Left ventricle myocardium inferior (tissue), 1 donor: ENCODE measurements at regions not wholly inside any gene's neighbourhood (a gene's known extent, or its start where the extent isn't known, plus 50 kb on each side); places are given as distances from the start of the nearest gene placed in this dataset.

ENCODE experiments used
- DNase-seq: peaks from one replicate; pipeline ENCODE4 v3.0.0-alpha.2; 2020
- H3K27ac ChIP-seq: fragments of 200-600 bp; replicated peaks from 2 replicates; pipeline ENCODE4 v1.8.0; 2021
- H3K27me3 ChIP-seq: fragments of 200-600 bp; 2 replicates; pipeline ENCODE4 v1.8.0; 2021; ENCODE audit warnings: low read depth
- H3K36me3 ChIP-seq: fragments of 200-600 bp; 2 replicates; pipeline ENCODE4 v1.8.0; 2021
- H3K4me1 ChIP-seq: fragments of 200-600 bp; 2 replicates; pipeline ENCODE4 v1.8.0; 2021
- H3K4me3 ChIP-seq: fragments of 200-600 bp; 2 replicates; pipeline ENCODE4 v1.8.0; 2021; ENCODE audit warnings: mild to moderate bottlenecking, moderate library complexity
- H3K9me3 ChIP-seq: fragments of 200-600 bp; replicated peaks from 2 replicates; pipeline ENCODE4 v1.8.0; 2021
- intact Hi-C: fragments of 100-400 bp; cut with micrococcal nuclease; formaldehyde crosslinking; loops from one replicate; pipeline ENCODE4 v1.11.0; 2022
- TF ChIP-seq, protein P1 (sequence below): fragments of 200-600 bp; IDR thresholded peaks from 2 replicates; pipeline ENCODE4 v1.8.0; 2021; ENCODE audit warnings: antibody characterized with exemption, mild to moderate bottlenecking, borderline replicate concordance
- donor health status: DM: no; HTN: yes; CAD: no; lungs with severe emphysema.

DNA sequence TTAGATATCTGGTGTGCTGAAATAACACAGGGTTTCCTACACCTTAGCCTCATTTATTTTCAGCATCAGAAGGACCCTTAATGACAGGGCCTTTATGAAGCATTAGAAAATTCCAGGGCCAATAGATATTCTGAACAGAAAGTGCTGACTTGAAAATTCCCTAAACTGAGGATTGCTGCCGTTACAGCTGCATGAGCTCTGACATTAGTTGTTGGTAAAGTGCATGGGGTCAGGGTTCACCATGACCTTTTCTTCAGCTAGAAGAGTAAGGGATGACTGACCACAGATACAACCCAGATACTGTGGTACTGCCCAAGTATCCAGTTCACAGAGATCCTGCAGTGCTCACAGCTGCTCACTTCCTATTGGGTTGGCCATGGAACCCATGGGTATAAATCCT is 181.7 kb upstream of the SLC25A13 start:
- H3K36me3 ChIP-seq = no peaks in the 10 kb centered on the region
- intact Hi-C loops = no loop called here
- H3K4me1 ChIP-seq = no peaks in the 10 kb centered on the region
- no peak for DNase-seq
- H3K27me3 ChIP-seq = no peaks in the 10 kb centered on the region
- H3K27ac ChIP-seq = no peak overlapping the region
- TF ChIP-seq, protein P1, sequence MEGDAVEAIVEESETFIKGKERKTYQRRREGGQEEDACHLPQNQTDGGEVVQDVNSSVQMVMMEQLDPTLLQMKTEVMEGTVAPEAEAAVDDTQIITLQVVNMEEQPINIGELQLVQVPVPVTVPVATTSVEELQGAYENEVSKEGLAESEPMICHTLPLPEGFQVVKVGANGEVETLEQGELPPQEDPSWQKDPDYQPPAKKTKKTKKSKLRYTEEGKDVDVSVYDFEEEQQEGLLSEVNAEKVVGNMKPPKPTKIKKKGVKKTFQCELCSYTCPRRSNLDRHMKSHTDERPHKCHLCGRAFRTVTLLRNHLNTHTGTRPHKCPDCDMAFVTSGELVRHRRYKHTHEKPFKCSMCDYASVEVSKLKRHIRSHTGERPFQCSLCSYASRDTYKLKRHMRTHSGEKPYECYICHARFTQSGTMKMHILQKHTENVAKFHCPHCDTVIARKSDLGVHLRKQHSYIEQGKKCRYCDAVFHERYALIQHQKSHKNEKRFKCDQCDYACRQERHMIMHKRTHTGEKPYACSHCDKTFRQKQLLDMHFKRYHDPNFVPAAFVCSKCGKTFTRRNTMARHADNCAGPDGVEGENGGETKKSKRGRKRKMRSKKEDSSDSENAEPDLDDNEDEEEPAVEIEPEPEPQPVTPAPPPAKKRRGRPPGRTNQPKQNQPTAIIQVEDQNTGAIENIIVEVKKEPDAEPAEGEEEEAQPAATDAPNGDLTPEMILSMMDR = no peak
- H3K9me3 ChIP-seq = no peaks in the 10 kb centered on the region
- H3K4me3 ChIP-seq = no peak overlapping the region

DNA sequence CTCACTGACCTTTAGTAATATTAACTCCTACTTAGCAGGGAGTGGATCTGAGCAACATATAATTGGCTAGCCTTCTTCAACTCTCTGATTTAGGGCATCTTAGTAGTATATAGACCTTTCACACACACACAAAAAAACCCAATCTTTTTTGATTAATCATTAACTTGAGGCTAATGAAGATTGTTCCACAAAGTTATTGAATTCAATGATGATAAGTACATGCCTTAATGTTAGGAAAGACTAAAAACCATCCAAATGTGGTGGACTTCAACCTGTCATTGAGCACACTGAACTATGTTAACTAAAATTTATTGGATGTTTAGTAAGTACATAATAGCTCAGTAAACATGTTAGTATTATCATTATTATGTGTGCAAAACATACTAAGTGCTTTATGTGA is 179.4 kb upstream of the SLC25A13 start:
- Histone ChIP-seq H3K4me3 (no peak overlapping the region), H3K4me1 (no peaks in the 10 kb centered on the region), H3K36me3 (no peaks in the 10 kb centered on the region), H3K27me3 (no peaks in the 10 kb centered on the region), H3K9me3 (no peaks in the 10 kb centered on the region), H3K27ac (no peak overlapping the region)
- intact Hi-C loops = no loop called here
- TF ChIP-seq, protein P1 = no peak
- no peak for DNase-seq

DNA sequence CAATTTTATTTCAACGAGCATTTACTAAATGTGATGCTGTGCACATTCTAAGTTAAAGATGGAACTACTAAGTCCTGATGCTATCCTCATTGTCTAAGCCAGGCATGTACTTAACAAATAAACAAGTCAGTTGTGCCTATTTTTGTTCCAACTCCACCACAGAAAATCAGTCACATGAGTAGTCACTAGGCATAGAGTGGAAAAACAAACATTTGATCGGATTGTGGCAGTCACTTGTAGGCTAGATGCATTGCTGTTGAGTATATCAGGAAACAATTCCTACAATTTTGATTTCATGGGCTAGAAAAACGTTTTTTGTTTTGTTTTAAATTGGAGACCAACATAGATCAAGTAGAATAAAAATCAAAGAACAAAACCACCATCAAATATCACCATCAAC is 177.6 kb upstream of the SLC25A13 start:
- Histone ChIP-seq H3K9me3 (no peaks in the 10 kb centered on the region), H3K27ac (no peak overlapping the region), H3K27me3 (no peaks in the 10 kb centered on the region), H3K4me1 (no peaks in the 10 kb centered on the region), H3K36me3 (no peaks in the 10 kb centered on the region), H3K4me3 (no peak overlapping the region)
- TF ChIP-seq, protein P1 = no peak
- DNase-seq = no peak
- intact Hi-C loops = no loop called here

DNA sequence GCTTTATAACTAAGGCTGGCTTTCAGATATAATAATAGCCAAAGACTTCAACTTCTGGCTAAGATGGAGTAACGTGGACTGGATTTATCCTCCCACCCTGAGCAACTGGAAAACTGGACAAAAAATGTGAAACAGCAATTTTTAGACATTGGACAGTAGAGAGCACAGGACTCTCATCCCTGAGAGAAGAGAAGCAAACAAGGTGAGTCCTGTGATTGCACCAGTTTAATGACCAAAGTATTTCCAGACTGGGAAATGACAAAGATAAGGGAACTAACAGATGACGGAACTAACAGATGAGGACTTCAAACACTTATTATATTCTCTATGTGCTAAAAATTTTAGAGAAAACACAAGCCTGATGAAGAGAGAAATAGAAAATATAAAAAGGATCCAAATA is 175.7 kb upstream of the SLC25A13 start:
- intact Hi-C loops = no loop called here
- no peaks in the 10 kb centered on the region for H3K36me3 ChIP-seq
- H3K4me1 ChIP-seq = no peaks in the 10 kb centered on the region

DNA sequence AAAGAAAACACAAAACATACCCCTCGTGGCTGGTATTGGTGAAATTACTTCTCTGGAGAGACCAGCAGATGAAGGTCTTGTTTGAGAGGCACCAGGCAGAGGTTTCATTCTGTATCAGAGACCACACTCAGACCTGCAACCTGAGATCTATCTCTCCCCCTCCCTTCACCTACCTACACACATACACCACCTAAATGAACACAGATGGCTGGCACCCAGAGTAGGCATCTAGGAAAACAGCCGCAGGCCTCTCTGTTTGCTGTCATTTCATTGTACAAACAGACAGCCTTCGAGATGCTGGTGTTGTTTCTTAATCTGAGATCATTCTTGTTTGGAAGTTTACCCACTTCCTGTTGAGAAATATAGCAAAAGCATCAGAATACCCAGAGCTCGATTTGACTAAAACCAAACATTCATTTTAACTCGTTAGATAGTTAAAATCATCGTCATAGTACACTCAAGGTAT is 173.9 kb upstream of the SLC25A13 start:
- TF ChIP-seq, protein P1 = no peak
- Histone ChIP-seq H3K9me3 (no peaks in the 10 kb centered on the region), H3K27ac (no peak overlapping the region), H3K4me3 (no peak overlapping the region), H3K27me3 (no peaks in the 10 kb centered on the region), H3K36me3 (no peaks in the 10 kb centered on the region), H3K4me1 (no peaks in the 10 kb centered on the region)
- DNase-seq = no peak
- intact Hi-C loops = no loop called here

More for the DNA sequence above, 175.7 kb upstream of the SLC25A13 start:
- Histone ChIP-seq H3K4me3 (no peak overlapping the region), H3K27me3 (no peaks in the 10 kb centered on the region), H3K27ac (no peak overlapping the region), H3K9me3 (no peaks in the 10 kb centered on the region)
- TF ChIP-seq, protein P1 = no peak
- DNase-seq = no peak

DNA sequence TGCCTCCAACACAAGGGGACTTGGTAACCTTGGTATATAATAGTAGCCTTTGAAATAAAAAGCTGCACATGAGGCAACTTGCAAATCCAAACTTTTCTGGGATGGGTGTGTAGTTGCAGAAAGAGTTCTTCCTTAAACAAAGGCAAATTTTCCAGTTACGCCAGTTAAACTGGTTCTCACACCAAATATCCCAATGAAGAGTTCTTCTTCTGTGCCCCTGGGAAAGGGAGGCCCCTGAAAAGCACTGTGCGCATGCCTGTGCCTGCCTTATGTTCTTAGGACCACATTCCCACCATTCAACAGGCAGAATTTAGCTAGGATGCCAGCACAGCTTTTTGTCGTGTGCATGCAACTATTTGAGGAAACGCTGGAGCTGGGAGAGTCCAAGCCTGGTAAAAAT is 164.8 kb upstream of the SLC25A13 start:
- H3K4me3 ChIP-seq = no peak overlapping the region
- TF ChIP-seq, protein P1 = no peak
- no peak for DNase-seq
- intact Hi-C loops = no loop called here
- H3K9me3 ChIP-seq = no peaks in the 10 kb centered on the region
- H3K4me1 ChIP-seq = no peaks in the 10 kb centered on the region
- no peak overlapping the region for H3K27ac ChIP-seq
- H3K36me3 ChIP-seq = no peaks in the 10 kb centered on the region
- no peaks in the 10 kb centered on the region for H3K27me3 ChIP-seq
